SK-N-SH (cell line): ENCODE measurements at regions not wholly inside any gene's neighbourhood (a gene's known extent, or its start where the extent isn't known, plus 50 kb on each side); places are given as distances from the start of the nearest gene placed in this dataset.

Experiments
- CTCF ChIA-PET: fragments of 300-600, 350-600 bp; formaldehyde crosslinking; extraction: SDS; loops from one replicate; lab custom pipeline; 2021; lab: Yijun Ruan, JAX
- POLR2A ChIA-PET: fragments of 350-600 bp; sonication (Branson Sonifier 250); formaldehyde crosslinking; extraction: SDS; loops from one replicate; lab custom pipeline; 2020; ENCODE audit warnings: antibody characterized with exemption, inconsistent platforms; lab: Yijun Ruan, JAX
- DNase-seq: peaks from one replicate; pipeline ENCODE4 v3.0.0; 2012
- H2AFZ ChIP-seq: fragments of 200-600 bp; sonication (generic); 2 replicates; pipeline ENCODE4 v1.8.1; 2016; ENCODE audit warnings: antibody characterized with exemption, mild to moderate bottlenecking, low read depth
- H3F3A ChIP-seq: fragments of 200-600 bp; sonication (generic); replicated peaks from 2 replicates; pipeline ENCODE3; 2016; ENCODE audit warnings: antibody characterized with exemption, mild to moderate bottlenecking; ENCODE audit not compliant: insufficient read depth
- H3K27ac ChIP-seq, 2 experiments: fragments of 200-500 bp in 1 of 2; fragments of 200-600 bp in 1 of 2; sonication (Bioruptor generic) in 1 of 2; sonication (generic), shearing (Covaris generic) in 1 of 2; 2 replicates each; pipeline versions ENCODE4 v1.5.1 to v1.6.1; 2014 to 2016; ENCODE audit warnings: low read depth in 2 of 2, inconsistent platforms in 1 of 2, low read length in 1 of 2, mild to moderate bottlenecking in 1 of 2, mixed read lengths in 1 of 2
- H3K27me3 ChIP-seq: fragments of 200-600 bp; sonication (generic), shearing (Covaris generic); 2 replicates; pipeline ENCODE4 v1.6.1; 2016; ENCODE audit warnings: mixed run types; ENCODE audit not compliant: insufficient read depth
- H3K36me3 ChIP-seq, 2 experiments: fragments of 200-500 bp in 1 of 2; fragments of 200-600 bp in 1 of 2; sonication (Bioruptor generic) in 1 of 2; sonication (generic) in 1 of 2; replicated peaks in 1 of 2; 2 replicates each; pipeline versions ENCODE3 to v1.5.1; 2014 to 2016; ENCODE audit warnings: low read length in 1 of 2, mild to moderate bottlenecking in 1 of 2; ENCODE audit not compliant: insufficient read depth in 2 of 2, control insufficient read depth in 1 of 2
- H3K4me1 ChIP-seq, 2 experiments: fragments of 200-500 bp in 1 of 2; fragments of 200-600 bp in 1 of 2; sonication (Bioruptor generic) in 1 of 2; sonication (generic), shearing (Covaris generic) in 1 of 2; 2 replicates each; pipeline versions ENCODE4 v1.5.1 to v1.6.1; 2014 to 2016; ENCODE audit warnings: low read depth in 1 of 2, low read length in 1 of 2, mixed run types in 1 of 2; ENCODE audit not compliant: insufficient read depth in 2 of 2, control insufficient read depth in 1 of 2
- H3K4me2 ChIP-seq: fragments of 200-600 bp; sonication (generic), shearing (Covaris generic); 2 replicates; pipeline ENCODE4 v1.6.1; 2017; ENCODE audit warnings: mixed run types
- H3K4me3 ChIP-seq, 2 experiments: fragments of 200-500 bp in 1 of 2; fragments of 200-600 bp in 1 of 2; sonication (Bioruptor generic) in 1 of 2; sonication (generic), shearing (Covaris generic) in 1 of 2; 2 replicates each; pipeline versions ENCODE4 v1.5.1 to v1.8.1; 2014 to 2016; ENCODE audit warnings: low read depth in 2 of 2, inconsistent platforms in 1 of 2, low read length in 1 of 2, mild to moderate bottlenecking in 1 of 2, mixed read lengths in 1 of 2, moderate library complexity in 1 of 2
- H3K79me2 ChIP-seq: fragments of 200-600 bp; sonication (generic); 2 replicates; pipeline ENCODE4 v1.8.1; 2017; ENCODE audit warnings: mild to moderate bottlenecking; ENCODE audit not compliant: insufficient read depth
- H3K9ac ChIP-seq: fragments of 200-600 bp; sonication (generic); 2 replicates; pipeline ENCODE4 v1.6.1; 2017; ENCODE audit warnings: mixed run types
- H3K9me2 ChIP-seq: fragments of 200-600 bp; sonication (generic); 2 replicates; pipeline ENCODE4 v1.6.1; 2017; ENCODE audit warnings: mixed run types
- H3K9me3 ChIP-seq: fragments of 200-600 bp; sonication (generic); 2 replicates; pipeline ENCODE4 v1.6.1; 2017; ENCODE audit warnings: mixed run types, mild to moderate bottlenecking, moderate library complexity
- H4K20me1 ChIP-seq: fragments of 200-600 bp; sonication (generic); 2 replicates; pipeline ENCODE4 v1.6.1; 2017; ENCODE audit warnings: mild to moderate bottlenecking, mixed run types; ENCODE audit not compliant: insufficient read depth
- CTCF ChIP-seq: fragments of 200-600 bp; sonication (generic); IDR thresholded peaks from 2 replicates; pipeline ENCODE4 v1.6.1; 2017; ENCODE audit warnings: antibody characterized with exemption, mild to moderate bottlenecking, moderate library complexity
- EZH2phosphoT487 ChIP-seq: fragments of 200-600 bp; sonication (generic); IDR thresholded peaks from 2 replicates; pipeline ENCODE4 v1.6.1; 2017; ENCODE audit warnings: low read depth, mixed run types, mild to moderate bottlenecking, antibody characterized with exemption, moderate library complexity, borderline replicate concordance
- FOSL2 ChIP-seq: IDR thresholded peaks from 2 replicates; pipeline ENCODE4 v1.4.0; 2012; ENCODE audit warnings: low read depth, mild to moderate bottlenecking, moderate library complexity, borderline replicate concordance
- FOXJ3 ChIP-seq: sonication (generic); formaldehyde crosslinking; IDR thresholded peaks from 2 replicates; pipeline ENCODE4 v1.5.1; 2020; ENCODE audit warnings: mild to moderate bottlenecking, missing genetic modification reagents
- FOXM1 ChIP-seq: IDR thresholded peaks from 2 replicates; pipeline ENCODE4 v1.4.0; 2012; ENCODE audit warnings: low read depth, mild to moderate bottlenecking
- JUND ChIP-seq: IDR thresholded peaks from 2 replicates; pipeline ENCODE4 v1.4.0; 2012
- NFIC ChIP-seq: IDR thresholded peaks from 2 replicates; pipeline ENCODE4 v1.4.0; 2012; ENCODE audit warnings: borderline replicate concordance
- NRF1 ChIP-seq: IDR thresholded peaks from 2 replicates; pipeline ENCODE4 v1.6.1; 2012; ENCODE audit warnings: low read depth, mild to moderate bottlenecking, low read length
- REST ChIP-seq: IDR thresholded peaks from 2 replicates; pipeline ENCODE4 v1.6.1; 2012; ENCODE audit warnings: mild to moderate bottlenecking, low read depth, low read length, moderate library complexity
- SMC3 ChIP-seq: IDR thresholded peaks from 2 replicates; pipeline ENCODE4 v1.6.1; 2012; ENCODE audit warnings: low read depth, low read length, improper control_type of control experiment
- TEAD4 ChIP-seq: IDR thresholded peaks from 2 replicates; pipeline ENCODE4 v1.4.0; 2012; ENCODE audit warnings: mild to moderate bottlenecking, borderline replicate concordance; ENCODE audit not compliant: insufficient read depth
- YY1 ChIP-seq: IDR thresholded peaks from 2 replicates; pipeline ENCODE4 v1.4.0; 2012; ENCODE audit warnings: low read depth, mild to moderate bottlenecking
- ZBTB33 ChIP-seq: IDR thresholded peaks from 2 replicates; pipeline ENCODE4 v1.4.0; 2012; ENCODE audit warnings: low read depth, borderline replicate concordance
- WGBS: methylation state at CpG from one replicate; pipeline ENCODE4 v1.1.6; 2017; ENCODE audit warnings: low lambda C conversion rate; 5-methylcytosine and 5-hydroxymethylcytosine counted together

GRCh38 chr10:84820596-84820995, 492.2 kb downstream of the CCSER2 start:
- no peak for TF ChIP-seq ZBTB33
- no peak for TF ChIP-seq CTCF
- TF ChIP-seq TEAD4: no peak
- no peak for TF ChIP-seq SMC3
- TF ChIP-seq FOXM1: no peak
- TF ChIP-seq NFIC: no peak
- TF ChIP-seq NRF1: no peak
- no peak for TF ChIP-seq JUND
- no peak for TF ChIP-seq FOXJ3 (CRISPR knock-in tag)
- no peak for TF ChIP-seq REST
- TF ChIP-seq EZH2phosphoT487: no peak
- no peak for TF ChIP-seq FOSL2
- TF ChIP-seq YY1: no peak
- TF ChIP-seq, all 33 proteins: peak for 0
- Histone ChIP-seq H3K9ac (no peak overlapping the region), H3K4me2 (no peak overlapping the region), H3K79me2 (no peaks in the 10 kb centered on the region), H2AFZ (no peak overlapping the region), H3K9me3 (no peaks in the 10 kb centered on the region), H3K27me3 (no peaks in the 10 kb centered on the region), H3F3A (no peaks in the 10 kb centered on the region), H3K27ac (no peak overlapping the region; a peak in 1 of 4 replicates), H3K9me2 (no peaks in the 10 kb centered on the region), H3K4me3 (no peak overlapping the region), H3K4me1 (peaks cover 0 to 11% of the 10 kb centered on the region in 2 experiments; a peak in 1 of 4 replicates), H4K20me1 (no peaks in the 10 kb centered on the region), H3K36me3 (no peaks in the 10 kb centered on the region)
- ChIA-PET POLR2A (no interaction called here), CTCF (interaction anchor here (0.6 to 1.7 kb wide), 5 partner anchors 13 to 1240 kb away, joined by 4 to 11 read pairs (median 5); no protein-coding TSS in a partner anchor)
- WGBS: 34% methylated on average over 2 of the region's 2 CpGs
- no peak for DNase-seq
